ENCODE measurements at regions not wholly inside any gene's neighbourhood (a gene's known extent, or its start where the extent isn't known, plus 50 kb on each side); places are given as distances from the start of the nearest gene placed in this dataset.

GRCh38 chr2:37555457-37555856, 116.0 kb downstream of the CDC42EP3 start:
- DNase-seq (ENCODE audit: low spot score), result no peak

GRCh38 chr2:37556256-37556655, 115.2 kb downstream of the CDC42EP3 start:
- H3K9me3 Mint-ChIP-seq, result no peaks in the 10 kb centered on the region
- intact Hi-C loops (cut with micrococcal nuclease), result no loop called here
- no peak overlapping the region for H3K4me3 Mint-ChIP-seq
- peaks cover 5% of the 10 kb centered on the region for H3K4me1 Mint-ChIP-seq (ENCODE audit: low read depth)
- no peak overlapping the region for H3K27ac Mint-ChIP-seq
- H3K36me3 Mint-ChIP-seq (ENCODE audit: low read depth), result no peaks in the 10 kb centered on the region
- DNase-seq (ENCODE audit: low spot score), result no peak
- no peaks in the 10 kb centered on the region for H3K27me3 Mint-ChIP-seq (ENCODE audit: insufficient read depth)

More at GRCh38 chr2:37555457-37555856, 116.0 kb downstream of the CDC42EP3 start:
- intact Hi-C loops (cut with micrococcal nuclease), result no loop called here
- Mint-ChIP-seq H3K9me3 (no peaks in the 10 kb centered on the region), H3K36me3 (ENCODE audit: low read depth) (no peaks in the 10 kb centered on the region), H3K4me1 (ENCODE audit: low read depth) (peaks cover 5% of the 10 kb centered on the region), H3K27ac (no peak overlapping the region), H3K4me3 (no peak overlapping the region), H3K27me3 (ENCODE audit: insufficient read depth) (no peaks in the 10 kb centered on the region)

GRCh38 chr2:37558623-37559022, 112.8 kb downstream of the CDC42EP3 start:
- intact Hi-C loops (cut with micrococcal nuclease), result no loop called here
- H3K4me1 Mint-ChIP-seq (ENCODE audit: low read depth), result peaks cover 7% of the 10 kb centered on the region

GRCh38 chr2:37560241-37560848, 111.1 kb downstream of the CDC42EP3 start:
- no peaks in the 10 kb centered on the region for H3K9me3 Mint-ChIP-seq
- DNase-seq (ENCODE audit: low spot score), result no peak
- intact Hi-C loops (cut with micrococcal nuclease), result no loop called here
- H3K4me1 Mint-ChIP-seq (ENCODE audit: low read depth), result peaks cover 7% of the 10 kb centered on the region
- no peaks in the 10 kb centered on the region for H3K27me3 Mint-ChIP-seq (ENCODE audit: insufficient read depth)
- no peak overlapping the region for H3K27ac Mint-ChIP-seq
- H3K4me3 Mint-ChIP-seq, result no peak overlapping the region
- no peaks in the 10 kb centered on the region for H3K36me3 Mint-ChIP-seq (ENCODE audit: low read depth)

More at GRCh38 chr2:37558623-37559022, 112.8 kb downstream of the CDC42EP3 start:
- DNase-seq (ENCODE audit: low spot score), result no peak
- no peaks in the 10 kb centered on the region for H3K27me3 Mint-ChIP-seq (ENCODE audit: insufficient read depth)
- no peak overlapping the region for H3K4me3 Mint-ChIP-seq
- H3K27ac Mint-ChIP-seq, result no peak overlapping the region
- no peaks in the 10 kb centered on the region for H3K9me3 Mint-ChIP-seq
- no peaks in the 10 kb centered on the region for H3K36me3 Mint-ChIP-seq (ENCODE audit: low read depth)

- no peaks in the 10 kb centered on the region for H3K36me3 Mint-ChIP-seq (ENCODE audit: low read depth)
- H3K27ac Mint-ChIP-seq, result no peak overlapping the region
- no peak for DNase-seq (ENCODE audit: low spot score)
- H3K4me1 Mint-ChIP-seq (ENCODE audit: low read depth), result peaks cover 7% of the 10 kb centered on the region
- no peaks in the 10 kb centered on the region for H3K27me3 Mint-ChIP-seq (ENCODE audit: insufficient read depth)
- no peaks in the 10 kb centered on the region for H3K9me3 Mint-ChIP-seq
- H3K4me3 Mint-ChIP-seq, result no peak overlapping the region
- intact Hi-C loops (cut with micrococcal nuclease), result no loop called here
These were observed 110.4 kb downstream of the CDC42EP3 start for GRCh38 chr2:37560863-37561614.

GRCh38 chr2:37561615-37562569, 109.5 kb downstream of the CDC42EP3 start:
- Mint-ChIP-seq H3K4me3 (no peak overlapping the region), H3K36me3 (ENCODE audit: low read depth) (no peaks in the 10 kb centered on the region), H3K27me3 (ENCODE audit: insufficient read depth) (no peaks in the 10 kb centered on the region), H3K4me1 (ENCODE audit: low read depth) (peaks cover 7% of the 10 kb centered on the region), H3K27ac (no peak overlapping the region), H3K9me3 (no peaks in the 10 kb centered on the region)
- intact Hi-C loops (cut with micrococcal nuclease), result no loop called here
- DNase-seq (ENCODE audit: low spot score), result no peak

- Mint-ChIP-seq H3K27ac (no peak overlapping the region), H3K4me3 (no peak overlapping the region), H3K4me1 (ENCODE audit: low read depth) (peaks cover 10% of the 10 kb centered on the region), H3K36me3 (ENCODE audit: low read depth) (no peaks in the 10 kb centered on the region), H3K27me3 (ENCODE audit: insufficient read depth) (peaks cover 3% of the 10 kb centered on the region), H3K9me3 (no peaks in the 10 kb centered on the region)
- intact Hi-C loops (cut with micrococcal nuclease), result no loop called here
- DNase-seq (ENCODE audit: low spot score), result no peak
These were observed 107.9 kb downstream of the CDC42EP3 start for GRCh38 chr2:37563375-37564015.

GRCh38 chr2:37564356-37564755, 107.1 kb downstream of the CDC42EP3 start:
- DNase-seq (ENCODE audit: low spot score), result no peak
- intact Hi-C loops (cut with micrococcal nuclease), result no loop called here
- no peaks in the 10 kb centered on the region for H3K9me3 Mint-ChIP-seq
- no peaks in the 10 kb centered on the region for H3K36me3 Mint-ChIP-seq (ENCODE audit: low read depth)
- H3K27me3 Mint-ChIP-seq (ENCODE audit: insufficient read depth), result peaks cover 3% of the 10 kb centered on the region
- no peak overlapping the region for H3K4me3 Mint-ChIP-seq
- H3K4me1 Mint-ChIP-seq (ENCODE audit: low read depth), result peaks cover 15% of the 10 kb centered on the region
- H3K27ac Mint-ChIP-seq, result no peak overlapping the region

- Mint-ChIP-seq H3K27me3 (ENCODE audit: insufficient read depth) (peaks cover 9% of the 10 kb centered on the region), H3K4me1 (ENCODE audit: low read depth) (peaks cover 14% of the 10 kb centered on the region), H3K36me3 (ENCODE audit: low read depth) (no peaks in the 10 kb centered on the region), H3K9me3 (no peaks in the 10 kb centered on the region), H3K27ac (no peak overlapping the region), H3K4me3 (no peak overlapping the region)
- intact Hi-C loops (cut with micrococcal nuclease), result no loop called here
- no peak for DNase-seq (ENCODE audit: low spot score)
These were observed 104.9 kb downstream of the CDC42EP3 start for GRCh38 chr2:37566517-37566981.

- intact Hi-C loops (cut with micrococcal nuclease), result loop anchor here (2.0 kb wide), 1 partner anchor 18 kb away; no protein-coding TSS in a partner anchor
- Mint-ChIP-seq H3K9me3 (no peaks in the 10 kb centered on the region), H3K4me3 (peak overlapping the region; percentile 3), H3K27me3 (ENCODE audit: insufficient read depth) (peaks cover 9% of the 10 kb centered on the region), H3K27ac (peak overlapping the region; percentile 3), H3K4me1 (ENCODE audit: low read depth) (peaks cover 8% of the 10 kb centered on the region), H3K36me3 (ENCODE audit: low read depth) (no peaks in the 10 kb centered on the region)
- no peak for DNase-seq (ENCODE audit: low spot score)
These were observed 102.9 kb downstream of the CDC42EP3 start for GRCh38 chr2:37568565-37568964.

- DNase-seq (ENCODE audit: low spot score), result no peak
- Mint-ChIP-seq H3K4me1 (ENCODE audit: low read depth) (peaks cover 12% of the 10 kb centered on the region), H3K36me3 (ENCODE audit: low read depth) (no peaks in the 10 kb centered on the region), H3K27me3 (ENCODE audit: insufficient read depth) (peaks cover 9% of the 10 kb centered on the region), H3K4me3 (no peak overlapping the region), H3K27ac (no peak overlapping the region), H3K9me3 (no peaks in the 10 kb centered on the region)
- intact Hi-C loops (cut with micrococcal nuclease), result loop anchor here (2.0 kb wide), 1 partner anchor 18 kb away; no protein-coding TSS in a partner anchor
These were observed 102.2 kb downstream of the CDC42EP3 start for GRCh38 chr2:37569131-37569823.

All from activated T-helper 1 cell treated with anti-CD3 and anti-CD28 coated beads, Interleukin-12 subunit alpha, Interleukin-12 subunit beta, Interleukin-2, Interleukin-4 antibody, amounts not matched to agents 30 ng/mL and 10 ng/mL and 1 ng/mL, durations not matched to agents 14 hours and 24 hours and 36 hours (primary cell).